Activated naive CD4-positive, alpha-beta T cell treated with anti-CD3 and anti-CD28 coated beads for 36 hours (primary cell): ENCODE measurements at regions not wholly inside any gene's neighbourhood (a gene's known extent, or its start where the extent isn't known, plus 50 kb on each side); places are given as distances from the start of the nearest gene placed in this dataset.
"Not testable (repeated sequence)": the region's sequence is repeated elsewhere in the genome, so short reads cannot be mapped to it uniquely, and the experiment has no call there.

ENCODE experiments used
- CTCF ChIA-PET: fragments of 350-600 bp; sonication (Branson Sonifier 250); formaldehyde crosslinking; loops from one replicate; lab custom pipeline; 2021; ENCODE audit warnings: antibody characterized with exemption; lab: Charles Lee
- DNase-seq: peaks from one replicate; pipeline ENCODE4 v3.0.0-alpha.2; 2020
- H3K27ac Mint-ChIP-seq: one replicate; pipeline ENCODE4 v1.8.0; 2021; ENCODE audit warnings: mild to moderate bottlenecking, mixed read lengths
- H3K27me3 Mint-ChIP-seq: one replicate; pipeline ENCODE4 v1.8.0; 2021; ENCODE audit warnings: low read depth, mixed read lengths
- H3K36me3 Mint-ChIP-seq: one replicate; pipeline ENCODE4 v1.8.0; 2021; ENCODE audit warnings: low read depth, mixed read lengths
- H3K4me1 Mint-ChIP-seq: one replicate; pipeline ENCODE4 v1.8.0; 2021; ENCODE audit warnings: low read depth, mixed read lengths
- H3K4me3 Mint-ChIP-seq: one replicate; pipeline ENCODE4 v1.8.0; 2021; ENCODE audit warnings: mild to moderate bottlenecking, moderate library complexity, mixed read lengths
- H3K9me3 Mint-ChIP-seq: one replicate; pipeline ENCODE4 v1.8.0; 2021; ENCODE audit warnings: mixed read lengths
- intact Hi-C: fragments of 100-400 bp; cut with micrococcal nuclease; formaldehyde crosslinking; loops from one replicate; pipeline ENCODE4 v1.15.1; 2023

- no peaks in the 10 kb centered on the region for H3K9me3 Mint-ChIP-seq
- intact Hi-C loops = no loop called here
- no peak for DNase-seq
- CTCF ChIA-PET = no interaction called here
- peaks cover 8% of the 10 kb centered on the region for H3K27me3 Mint-ChIP-seq
- no peak overlapping the region for H3K27ac Mint-ChIP-seq
- no peaks in the 10 kb centered on the region for H3K36me3 Mint-ChIP-seq
- no peak overlapping the region for H3K4me3 Mint-ChIP-seq
- H3K4me1 Mint-ChIP-seq = no peaks in the 10 kb centered on the region
These were observed 77.2 kb upstream of the IRX4 start for GRCh38 chr5:1959725-1960581.

DNA sequence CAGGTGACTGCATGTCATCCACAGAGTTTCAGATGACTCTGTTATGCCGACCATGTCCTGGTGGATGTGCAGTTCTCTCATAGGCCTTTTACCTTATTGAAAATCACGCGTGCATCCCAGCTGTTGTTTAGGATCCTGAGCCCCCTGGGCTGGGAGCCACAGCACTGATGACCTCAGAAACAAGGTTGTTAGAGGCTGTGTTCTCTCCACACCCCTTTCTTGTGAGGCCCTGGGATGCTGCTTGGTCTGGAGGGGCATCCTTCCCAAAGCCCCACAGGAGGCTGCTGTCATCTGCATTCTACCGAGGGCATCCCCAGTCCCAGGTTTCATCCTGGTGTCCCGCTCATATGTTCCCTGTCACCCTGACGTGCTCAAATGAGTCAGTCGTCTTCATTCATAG lies 76.5 kb upstream of the IRX4 start:
- CTCF ChIA-PET = no interaction called here
- H3K27me3 Mint-ChIP-seq = peaks cover 8% of the 10 kb centered on the region
- no peaks in the 10 kb centered on the region for H3K4me1 Mint-ChIP-seq
- intact Hi-C loops = no loop called here
- H3K36me3 Mint-ChIP-seq = no peaks in the 10 kb centered on the region
- H3K4me3 Mint-ChIP-seq = no peak overlapping the region
- DNase-seq = no peak
- H3K9me3 Mint-ChIP-seq = no peaks in the 10 kb centered on the region
- H3K27ac Mint-ChIP-seq = no peak overlapping the region

DNA sequence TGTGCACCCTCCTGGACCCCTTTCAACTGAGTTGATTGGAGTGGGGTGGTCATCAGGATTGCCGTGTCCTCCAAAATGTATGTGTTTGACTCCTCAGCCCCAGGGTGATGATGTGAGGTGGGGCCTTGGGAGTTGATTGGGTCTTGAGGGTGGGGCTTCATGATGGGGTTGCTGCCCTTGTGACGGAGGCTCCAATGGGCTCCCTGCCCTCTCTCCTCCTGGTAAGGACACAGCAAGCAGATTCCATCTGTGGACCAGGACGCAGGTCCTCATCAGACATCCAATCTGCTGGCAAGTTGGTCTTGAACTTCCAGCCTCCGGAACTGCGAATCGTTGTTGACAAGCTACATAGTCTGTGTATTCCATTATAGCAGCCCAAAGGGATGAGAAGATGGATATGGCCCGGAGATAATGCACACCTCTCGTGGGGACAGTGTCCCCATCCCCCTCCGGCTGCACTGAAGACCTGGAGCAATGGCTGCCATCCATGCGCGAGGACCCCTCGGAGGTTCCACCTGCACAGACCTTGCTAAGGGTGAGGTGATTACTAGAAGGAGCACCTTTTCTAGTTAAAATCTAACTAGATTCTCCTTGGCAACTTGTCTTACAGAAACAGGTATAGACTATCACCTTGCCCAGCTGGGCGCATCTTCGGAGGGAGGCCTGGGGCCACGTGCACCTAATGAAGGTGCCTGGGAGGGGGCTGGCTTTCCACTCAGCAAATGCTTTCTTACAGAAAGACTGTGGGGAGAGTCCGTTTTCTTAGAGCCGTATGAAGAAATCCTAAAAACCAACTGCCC lies 75.7 kb upstream of the IRX4 start:
- peaks cover 6% of the 10 kb centered on the region for H3K27me3 Mint-ChIP-seq
- intact Hi-C loops = no loop called here
- no peak overlapping the region for H3K4me3 Mint-ChIP-seq
- CTCF ChIA-PET = no interaction called here
- H3K4me1 Mint-ChIP-seq = no peaks in the 10 kb centered on the region
- no peaks in the 10 kb centered on the region for H3K9me3 Mint-ChIP-seq
- no peaks in the 10 kb centered on the region for H3K36me3 Mint-ChIP-seq
- DNase-seq = no peak
- no peak overlapping the region for H3K27ac Mint-ChIP-seq

DNA sequence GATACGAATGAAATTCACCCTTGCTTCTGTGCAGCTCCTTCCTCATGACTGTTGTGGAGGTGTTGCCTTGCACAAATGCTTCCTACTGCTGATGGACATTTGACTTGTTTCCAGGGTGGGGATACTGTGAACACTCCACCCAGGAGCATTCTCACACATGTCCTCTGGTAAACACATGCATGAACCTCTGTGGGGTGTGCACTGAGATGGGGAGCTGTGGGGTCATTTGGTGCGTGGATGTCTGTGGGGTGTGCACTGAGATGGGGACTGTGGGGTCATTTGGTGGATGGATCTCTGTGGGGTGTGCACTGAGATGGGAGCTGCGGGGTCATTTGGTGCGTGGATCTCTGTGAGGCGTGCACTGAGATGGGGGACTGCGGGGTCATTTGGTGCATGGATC lies 72.9 kb upstream of the IRX4 start:
- CTCF ChIA-PET = no interaction called here
- H3K36me3 Mint-ChIP-seq = no peaks in the 10 kb centered on the region
- intact Hi-C loops = no loop called here

GRCh38 chr5:1953710-1954109 lies 71.0 kb upstream of the IRX4 start:
- H3K27ac Mint-ChIP-seq, H3K9me3 Mint-ChIP-seq, H3K36me3 Mint-ChIP-seq, H3K4me3 Mint-ChIP-seq, H3K4me1 Mint-ChIP-seq, intact Hi-C loops, CTCF ChIA-PET, DNase-seq: not testable (repeated sequence)
- H3K27me3 Mint-ChIP-seq = peaks cover 24% of the 10 kb centered on the region

More for the DNA sequence above, 72.9 kb upstream of the IRX4 start:
- DNase-seq = no peak
- H3K27ac Mint-ChIP-seq = no peak overlapping the region
- no peak overlapping the region for H3K4me3 Mint-ChIP-seq
- H3K4me1 Mint-ChIP-seq = no peaks in the 10 kb centered on the region
- no peaks in the 10 kb centered on the region for H3K9me3 Mint-ChIP-seq
- H3K27me3 Mint-ChIP-seq = peaks cover 22% of the 10 kb centered on the region

- CTCF ChIA-PET = no interaction called here
- intact Hi-C loops = no loop called here
- no peak for DNase-seq
- Mint-ChIP-seq H3K9me3 (no peaks in the 10 kb centered on the region), H3K36me3 (no peaks in the 10 kb centered on the region), H3K4me1 (no peaks in the 10 kb centered on the region), H3K27me3 (peaks cover 24% of the 10 kb centered on the region), H3K4me3 (no peak overlapping the region), H3K27ac (no peak overlapping the region)
These were observed 69.8 kb upstream of the IRX4 start for GRCh38 chr5:1952444-1953099.

- H3K27ac Mint-ChIP-seq = no peak overlapping the region
- peaks cover 25% of the 10 kb centered on the region for H3K27me3 Mint-ChIP-seq
- no peak for DNase-seq
- intact Hi-C loops = no loop called here
- H3K4me3 Mint-ChIP-seq = no peak overlapping the region
- no peaks in the 10 kb centered on the region for H3K9me3 Mint-ChIP-seq
- CTCF ChIA-PET = no interaction called here
- no peaks in the 10 kb centered on the region for H3K36me3 Mint-ChIP-seq
- H3K4me1 Mint-ChIP-seq = no peaks in the 10 kb centered on the region
These were observed 69.3 kb upstream of the IRX4 start for GRCh38 chr5:1952021-1952420.

DNA sequence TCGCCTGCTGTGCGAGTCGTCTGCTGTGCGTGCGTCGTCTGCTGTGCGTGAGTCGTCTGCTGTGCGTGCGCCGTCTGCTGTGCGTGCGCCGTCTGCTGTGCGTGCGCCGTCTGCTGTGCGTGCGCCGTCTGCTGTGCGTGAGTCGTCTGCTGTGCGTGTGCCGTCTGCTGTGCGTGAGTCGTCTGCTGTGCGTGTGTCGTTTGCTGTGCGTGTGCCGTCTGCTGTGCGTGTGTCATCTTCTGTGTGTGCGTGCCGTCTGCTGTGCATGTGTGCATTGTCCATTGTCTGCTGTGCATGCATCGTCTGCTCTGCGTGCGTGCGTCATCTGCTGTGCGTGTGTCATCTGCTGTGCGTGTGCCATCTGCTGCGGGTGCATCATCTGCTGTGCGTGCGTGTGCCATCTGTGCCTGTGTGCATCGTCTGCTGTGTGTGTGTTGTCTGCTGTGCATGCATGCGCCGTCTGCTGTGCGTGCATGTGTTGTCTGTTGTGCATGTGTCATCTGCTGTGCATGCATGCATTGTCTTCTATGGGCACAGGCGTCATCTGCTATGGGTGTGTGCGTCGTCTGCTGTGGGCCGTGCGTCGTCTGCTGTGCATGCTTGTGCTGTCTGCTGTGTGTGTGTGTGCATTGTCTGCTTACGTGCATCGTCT lies 68.6 kb upstream of the IRX4 start:
- H3K4me1 Mint-ChIP-seq = no peaks in the 10 kb centered on the region
- DNase-seq = no peak
- CTCF ChIA-PET = no interaction called here
- H3K27ac Mint-ChIP-seq = no peak overlapping the region
- intact Hi-C loops = no loop called here
- no peaks in the 10 kb centered on the region for H3K36me3 Mint-ChIP-seq
- peaks cover 27% of the 10 kb centered on the region for H3K27me3 Mint-ChIP-seq
- no peak overlapping the region for H3K4me3 Mint-ChIP-seq
- H3K9me3 Mint-ChIP-seq = no peaks in the 10 kb centered on the region

DNA sequence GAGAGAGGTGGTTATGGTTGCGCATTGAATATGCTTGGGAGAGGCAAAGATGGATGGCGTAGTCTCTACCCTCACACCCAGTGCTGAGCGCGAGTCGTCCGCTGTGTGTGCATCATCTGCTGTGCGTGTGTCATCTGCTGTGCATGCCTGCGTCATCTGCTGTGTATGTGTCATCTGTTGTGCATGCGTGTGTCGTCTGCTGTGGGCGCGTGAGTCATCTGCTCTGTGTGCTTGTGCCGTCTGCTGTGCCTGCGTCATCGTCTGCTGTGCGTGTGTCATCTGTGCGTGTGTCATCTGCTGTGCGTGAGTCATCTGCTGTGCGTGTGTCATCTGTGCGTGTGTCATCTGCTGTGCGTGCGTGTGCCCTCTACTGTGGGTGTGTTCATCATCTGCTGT lies 68.0 kb upstream of the IRX4 start:
- H3K4me3 Mint-ChIP-seq = no peak overlapping the region
- no peaks in the 10 kb centered on the region for H3K9me3 Mint-ChIP-seq
- no peak overlapping the region for H3K27ac Mint-ChIP-seq
- intact Hi-C loops = no loop called here
- H3K36me3 Mint-ChIP-seq = no peaks in the 10 kb centered on the region
- CTCF ChIA-PET = no interaction called here
- no peaks in the 10 kb centered on the region for H3K4me1 Mint-ChIP-seq
- peaks cover 31% of the 10 kb centered on the region for H3K27me3 Mint-ChIP-seq
- DNase-seq = no peak

GRCh38 chr5:1950096-1950707 lies 67.5 kb upstream of the IRX4 start:
- Mint-ChIP-seq H3K27me3 (peaks cover 31% of the 10 kb centered on the region), H3K4me3 (no peak overlapping the region), H3K9me3 (no peaks in the 10 kb centered on the region), H3K4me1 (no peaks in the 10 kb centered on the region), H3K27ac (no peak overlapping the region), H3K36me3 (no peaks in the 10 kb centered on the region)
- intact Hi-C loops = no loop called here
- no peak for DNase-seq
- CTCF ChIA-PET = no interaction called here

GRCh38 chr5:1949253-1949652 lies 66.5 kb upstream of the IRX4 start:
- Mint-ChIP-seq H3K4me3 (no peak overlapping the region), H3K9me3 (no peaks in the 10 kb centered on the region), H3K27ac (no peak overlapping the region), H3K4me1 (no peaks in the 10 kb centered on the region), H3K27me3 (peaks cover 35% of the 10 kb centered on the region), H3K36me3 (no peaks in the 10 kb centered on the region)
- CTCF ChIA-PET = no interaction called here
- DNase-seq = no peak
- intact Hi-C loops = no loop called here

- Mint-ChIP-seq H3K27ac (no peak overlapping the region), H3K27me3 (peaks cover 40% of the 10 kb centered on the region), H3K4me3 (no peak overlapping the region), H3K36me3 (no peaks in the 10 kb centered on the region), H3K9me3 (no peaks in the 10 kb centered on the region), H3K4me1 (no peaks in the 10 kb centered on the region)
- intact Hi-C loops = no loop called here
- CTCF ChIA-PET = no interaction called here
- DNase-seq = no peak
These were observed 66.0 kb upstream of the IRX4 start for GRCh38 chr5:1948663-1949191.
